ENCODE measurements at regions not wholly inside any gene's neighbourhood (a gene's known extent, or its start where the extent isn't known, plus 50 kb on each side); places are given as distances from the start of the nearest gene placed in this dataset.
A peak's percentile ranks its signal among the peaks of the same experiment; 100 is the strongest.

- Histone ChIP-seq H3K36me3 (ENCODE audit: insufficient read depth, low read length) (no peaks in the 10 kb centered on the region), H2AFZ (ENCODE audit: low read depth, low read length) (no peak overlapping the region), H3K79me2 (ENCODE audit: insufficient read depth, low read length) (no peaks in the 10 kb centered on the region), H3K4me3 (ENCODE audit: low read depth in 1 of 2, low read length in 2 of 2) (no peak overlapping the region), H4K20me1 (ENCODE audit: insufficient read depth, low read length) (no peaks in the 10 kb centered on the region), H3K9ac (ENCODE audit: low read depth, low read length) (no peak overlapping the region), H3K9me3 (ENCODE audit: insufficient read depth, low read length, severe bottlenecking) (peaks cover 8% of the 10 kb centered on the region), H3K4me2 (ENCODE audit: insufficient read depth, low read length) (no peak overlapping the region), H3K27ac (ENCODE audit: low read length) (no peak overlapping the region), H3K4me1 (ENCODE audit: insufficient read depth, low read length) (0 out of 2 replicates have a peak, but pooled peaks cover 8% of the 10 kb centered on the region), H3K27me3 (ENCODE audit: insufficient read depth, low read length, poor library complexity) (no peaks in the 10 kb centered on the region)
- DNase-seq = no peak
- TF ChIP-seq EZH2 (IDR thresholded peaks at IDR 0.05; ENCODE audit: borderline replicate concordance, low read depth, low read length, severe bottlenecking) (no peak), CTCF (IDR thresholded peaks at IDR 0.05; ENCODE audit: borderline replicate concordance, extremely low read depth, low read length, poor library complexity, severe bottlenecking) (no peak)
- no peak for ATAC-seq (ENCODE audit: insufficient read depth, low read depth)
Measured at GRCh38 chr2:105587637-105588036, 157.1 kb upstream of the NCK2 start.

GRCh38 chr2:105584435-105585010 is 160.2 kb upstream of the NCK2 start:
- peaks cover 8% of the 10 kb centered on the region for H3K9me3 ChIP-seq (ENCODE audit: insufficient read depth, low read length, severe bottlenecking)
- DNase-seq (peak; percentile 22), ATAC-seq (ENCODE audit: insufficient read depth, low read depth) (peak; percentile 89)
- H3K4me1 ChIP-seq (ENCODE audit: insufficient read depth, low read length) = 0 out of 2 replicates have a peak, but pooled peaks cover 8% of the 10 kb centered on the region
- no peaks in the 10 kb centered on the region for H4K20me1 ChIP-seq (ENCODE audit: insufficient read depth, low read length)
- no peaks in the 10 kb centered on the region for H3K36me3 ChIP-seq (ENCODE audit: insufficient read depth, low read length)
- H3K79me2 ChIP-seq (ENCODE audit: insufficient read depth, low read length) = no peaks in the 10 kb centered on the region
- no peak overlapping the region for H3K27ac ChIP-seq (ENCODE audit: low read length)
- no peak overlapping the region for H2AFZ ChIP-seq (ENCODE audit: low read depth, low read length)
- TF ChIP-seq CTCF (IDR thresholded peaks at IDR 0.05; ENCODE audit: borderline replicate concordance, extremely low read depth, low read length, poor library complexity, severe bottlenecking) (no peak), EZH2 (IDR thresholded peaks at IDR 0.05; ENCODE audit: borderline replicate concordance, low read depth, low read length, severe bottlenecking) (no peak)
- no peak overlapping the region for H3K9ac ChIP-seq (ENCODE audit: low read depth, low read length)
- no peak overlapping the region for H3K4me3 ChIP-seq (ENCODE audit: low read depth in 1 of 2, low read length in 2 of 2)
- H3K27me3 ChIP-seq (ENCODE audit: insufficient read depth, low read length, poor library complexity) = no peaks in the 10 kb centered on the region
- no peak overlapping the region for H3K4me2 ChIP-seq (ENCODE audit: insufficient read depth, low read length)

GRCh38 chr2:105582952-105583660 is 161.6 kb upstream of the NCK2 start:
- DNase-seq (no peak), ATAC-seq (ENCODE audit: insufficient read depth, low read depth) (no peak)
- no peaks in the 10 kb centered on the region for H4K20me1 ChIP-seq (ENCODE audit: insufficient read depth, low read length)
- TF ChIP-seq EZH2 (IDR thresholded peaks at IDR 0.05; ENCODE audit: borderline replicate concordance, low read depth, low read length, severe bottlenecking) (no peak), CTCF (IDR thresholded peaks at IDR 0.05; ENCODE audit: borderline replicate concordance, extremely low read depth, low read length, poor library complexity, severe bottlenecking) (no peak)
- H3K4me3 ChIP-seq (ENCODE audit: low read depth in 1 of 2, low read length in 2 of 2) = no peak overlapping the region
- no peak overlapping the region for H2AFZ ChIP-seq (ENCODE audit: low read depth, low read length)
- no peaks in the 10 kb centered on the region for H3K79me2 ChIP-seq (ENCODE audit: insufficient read depth, low read length)
- H3K27me3 ChIP-seq (ENCODE audit: insufficient read depth, low read length, poor library complexity) = no peaks in the 10 kb centered on the region
- H3K27ac ChIP-seq (ENCODE audit: low read length) = no peak overlapping the region
- no peaks in the 10 kb centered on the region for H3K36me3 ChIP-seq (ENCODE audit: insufficient read depth, low read length)
- no peaks in the 10 kb centered on the region for H3K9me3 ChIP-seq (ENCODE audit: insufficient read depth, low read length, severe bottlenecking)
- no peak overlapping the region for H3K4me2 ChIP-seq (ENCODE audit: insufficient read depth, low read length)
- 0 out of 2 replicates have a peak, but pooled peaks cover 8% of the 10 kb centered on the region for H3K4me1 ChIP-seq (ENCODE audit: insufficient read depth, low read length)
- no peak overlapping the region for H3K9ac ChIP-seq (ENCODE audit: low read depth, low read length)
